ENCODE measurements at regions not wholly inside any gene's neighbourhood (a gene's known extent, or its start where the extent isn't known, plus 50 kb on each side); places are given as distances from the start of the nearest gene placed in this dataset.

DNA sequence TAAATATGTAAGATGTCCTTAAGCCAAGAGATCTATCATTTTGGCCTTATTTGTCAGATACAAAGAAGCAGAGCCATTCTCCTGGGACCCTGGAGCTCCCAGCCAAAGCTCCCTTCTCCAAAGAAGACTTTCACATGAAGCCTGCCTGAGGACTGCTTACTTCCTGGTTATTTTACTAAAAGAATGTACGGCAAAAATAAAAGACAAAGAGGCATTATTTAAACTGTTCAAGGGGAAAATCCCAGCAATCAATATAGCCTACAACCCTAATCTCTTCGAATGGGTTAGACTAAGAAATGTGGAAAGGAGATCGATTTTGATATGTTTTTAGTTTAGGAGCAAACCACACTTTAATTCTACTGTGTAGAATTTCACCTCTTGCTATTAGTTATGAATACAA is 237.9 kb upstream of the CTBP2 start:
- TF ChIP-seq, protein P1, sequence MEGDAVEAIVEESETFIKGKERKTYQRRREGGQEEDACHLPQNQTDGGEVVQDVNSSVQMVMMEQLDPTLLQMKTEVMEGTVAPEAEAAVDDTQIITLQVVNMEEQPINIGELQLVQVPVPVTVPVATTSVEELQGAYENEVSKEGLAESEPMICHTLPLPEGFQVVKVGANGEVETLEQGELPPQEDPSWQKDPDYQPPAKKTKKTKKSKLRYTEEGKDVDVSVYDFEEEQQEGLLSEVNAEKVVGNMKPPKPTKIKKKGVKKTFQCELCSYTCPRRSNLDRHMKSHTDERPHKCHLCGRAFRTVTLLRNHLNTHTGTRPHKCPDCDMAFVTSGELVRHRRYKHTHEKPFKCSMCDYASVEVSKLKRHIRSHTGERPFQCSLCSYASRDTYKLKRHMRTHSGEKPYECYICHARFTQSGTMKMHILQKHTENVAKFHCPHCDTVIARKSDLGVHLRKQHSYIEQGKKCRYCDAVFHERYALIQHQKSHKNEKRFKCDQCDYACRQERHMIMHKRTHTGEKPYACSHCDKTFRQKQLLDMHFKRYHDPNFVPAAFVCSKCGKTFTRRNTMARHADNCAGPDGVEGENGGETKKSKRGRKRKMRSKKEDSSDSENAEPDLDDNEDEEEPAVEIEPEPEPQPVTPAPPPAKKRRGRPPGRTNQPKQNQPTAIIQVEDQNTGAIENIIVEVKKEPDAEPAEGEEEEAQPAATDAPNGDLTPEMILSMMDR (conservative IDR thresholded peaks at IDR 0.05): no peak
- TF ChIP-seq ZFX (IDR thresholded peaks at IDR 0.05): no peak
